Transverse colon (tissue), 4 donors: ENCODE measurements at regions not wholly inside any gene's neighbourhood (a gene's known extent, or its start where the extent isn't known, plus 50 kb on each side); places are given as distances from the start of the nearest gene placed in this dataset.

Source experiments
- CTCF ChIP-seq, 5 experiments: fragments of 200-600 bp in 3 of 5; fragments of 450-650 bp in 2 of 5; sonication (generic) in 3 of 5; IDR thresholded peaks; 1 replicate in 2 of 5; 2 replicates in 3 of 5; pipeline ENCODE4 v1.5.1; 2016 to 2017; ENCODE audit warnings: antibody characterized with exemption in 5 of 5, inconsistent platforms in 3 of 5, mild to moderate bottlenecking in 2 of 5, moderate library complexity in 1 of 5
- EP300 ChIP-seq: sonication (generic); formaldehyde crosslinking; IDR thresholded peaks from one replicate; pipeline ENCODE4 v1.6.1; 2017; ENCODE audit warnings: antibody characterized with exemption, low read depth
- POLR2A ChIP-seq: fragments of 450-650 bp; IDR thresholded peaks from one replicate; pipeline ENCODE4 v1.6.1; 2016; ENCODE audit warnings: antibody characterized with exemption, mild to moderate bottlenecking, moderate library complexity
- POLR2AphosphoS5 ChIP-seq, 3 donors: sonication (generic); formaldehyde crosslinking; IDR thresholded peaks; one replicate each; pipeline ENCODE4 v1.6.1; 2016; ENCODE audit warnings: antibody characterized with exemption in 3 of 3

- TF ChIP-seq CTCF (IDR thresholded peaks at IDR 0.05), result no peak
- no peak for TF ChIP-seq POLR2A
- TF ChIP-seq EP300, result no peak
- no peak for TF ChIP-seq POLR2AphosphoS5 (IDR thresholded peaks at IDR 0.05)
These were observed 510.1 kb downstream of the TDRD15 start for GRCh38 chr2:21633911-21634310.
